Lower leg skin (tissue), 3 donors: ENCODE measurements at regions not wholly inside any gene's neighbourhood (a gene's known extent, or its start where the extent isn't known, plus 50 kb on each side); places are given as distances from the start of the nearest gene placed in this dataset.

Experiments
- CTCF ChIP-seq, 3 donors: fragments of 450-650 bp; IDR thresholded peaks; one replicate each; pipeline ENCODE4 v1.5.1; 2016; ENCODE audit warnings: antibody characterized with exemption in 3 of 3, mild to moderate bottlenecking in 3 of 3, moderate library complexity in 2 of 3
- POLR2A ChIP-seq, 2 donors: fragments of 450-650 bp; IDR thresholded peaks; one replicate each; pipeline ENCODE4 v1.6.1; 2016 to 2017; ENCODE audit warnings: antibody characterized with exemption in 2 of 2, mild to moderate bottlenecking in 1 of 2, moderate library complexity in 1 of 2

GRCh38 chr4:18559492-18559891 lies 537.9 kb upstream of the LCORL start:
- TF ChIP-seq POLR2A (IDR thresholded peaks at IDR 0.05) (no peak), CTCF (IDR thresholded peaks at IDR 0.05) (no peak)
